ENCODE measurements at regions not wholly inside any gene's neighbourhood (a gene's known extent, or its start where the extent isn't known, plus 50 kb on each side); places are given as distances from the start of the nearest gene placed in this dataset.

DNA sequence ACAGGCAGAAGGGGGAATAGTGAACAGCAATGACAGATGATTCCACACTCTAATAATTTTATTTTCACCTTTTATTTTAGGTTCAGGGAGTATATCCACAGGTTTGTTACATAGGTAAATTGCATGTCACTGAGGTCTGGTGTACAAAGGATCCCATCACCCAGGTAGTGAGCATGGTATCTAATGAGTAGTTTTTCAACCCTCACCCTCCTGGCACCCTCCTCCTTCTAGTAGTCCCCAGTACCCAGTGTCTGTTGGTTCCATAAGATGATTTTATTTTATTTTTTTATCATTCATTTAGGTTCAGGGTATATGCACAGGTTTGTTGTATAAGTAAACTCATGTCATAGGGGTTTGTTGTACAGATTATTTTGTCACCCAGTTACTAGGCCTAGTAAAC, 58.6 kb upstream of the UGT8 start:
- H3K9ac ChIP-seq (ENCODE audit: low read length) = no peak overlapping the region
- no peaks in the 10 kb centered on the region for H3K9me3 ChIP-seq (ENCODE audit: control insufficient read depth, low read length)
- no peaks in the 10 kb centered on the region for H3K4me1 ChIP-seq (ENCODE audit: control insufficient read depth, insufficient read depth, low read length)
- H3K36me3 ChIP-seq (ENCODE audit: control insufficient read depth, insufficient read depth, low read length, severe bottlenecking) = no peaks in the 10 kb centered on the region
- no peak for DNase-seq (ENCODE audit: low read depth)
- no peak overlapping the region for H3K4me3 ChIP-seq (ENCODE audit: low read length)
- H3K27me3 ChIP-seq (replicated peaks; ENCODE audit: control insufficient read depth, insufficient read depth, low read length) = no peaks in the 10 kb centered on the region

GRCh38 chr4:114547340-114548134, 51.1 kb upstream of the UGT8 start:
- no peaks in the 10 kb centered on the region for H3K4me1 ChIP-seq (ENCODE audit: control insufficient read depth, insufficient read depth, low read length)
- no peak overlapping the region for H3K4me3 ChIP-seq (ENCODE audit: low read length)
- peaks cover 12% of the 10 kb centered on the region for H3K9me3 ChIP-seq (ENCODE audit: control insufficient read depth, low read length)
- no peak overlapping the region for H3K9ac ChIP-seq (ENCODE audit: low read length)
- H3K27me3 ChIP-seq (replicated peaks; ENCODE audit: control insufficient read depth, insufficient read depth, low read length) = no peaks in the 10 kb centered on the region
- DNase-seq (ENCODE audit: low read depth) = no peak
- no peaks in the 10 kb centered on the region for H3K36me3 ChIP-seq (ENCODE audit: control insufficient read depth, insufficient read depth, low read length, severe bottlenecking)
